HEK293 (cell line): ENCODE measurements at regions not wholly inside any gene's neighbourhood (a gene's known extent, or its start where the extent isn't known, plus 50 kb on each side); places are given as distances from the start of the nearest gene placed in this dataset.

ENCODE experiments used
- CTCF ChIP-seq: fragments of 450-650 bp; formaldehyde crosslinking; IDR thresholded peaks from 2 replicates; pipeline ENCODE4 v1.5.1; 2016; ENCODE audit warnings: missing biosample characterization, missing genetic modification characterization
- KLF1 ChIP-seq: fragments of 450-650 bp; formaldehyde crosslinking; IDR thresholded peaks from 2 replicates; pipeline ENCODE4 v1.5.1; 2016; ENCODE audit warnings: missing biosample characterization, missing genetic modification characterization
- ZNF121 ChIP-seq: fragments of 450-650 bp; formaldehyde crosslinking; IDR thresholded peaks from 2 replicates; pipeline ENCODE4 v1.5.1; 2016; ENCODE audit warnings: missing biosample characterization, missing genetic modification characterization
- ZNF175 ChIP-seq: fragments of 450-650 bp; formaldehyde crosslinking; IDR thresholded peaks from 2 replicates; pipeline ENCODE4 v1.5.1; 2016; ENCODE audit warnings: missing biosample characterization, missing genetic modification characterization
- ZNF416 ChIP-seq: fragments of 450-650 bp; formaldehyde crosslinking; IDR thresholded peaks from 2 replicates; pipeline ENCODE4 v1.5.1; 2016; ENCODE audit warnings: missing biosample characterization, missing genetic modification characterization
- TF ChIP-seq, protein P1 (sequence below): fragments of 450-650 bp; IDR thresholded peaks from 2 replicates; pipeline ENCODE4 v1.5.1; 2018; ENCODE audit warnings: missing biosample characterization, missing genetic modification characterization

DNA sequence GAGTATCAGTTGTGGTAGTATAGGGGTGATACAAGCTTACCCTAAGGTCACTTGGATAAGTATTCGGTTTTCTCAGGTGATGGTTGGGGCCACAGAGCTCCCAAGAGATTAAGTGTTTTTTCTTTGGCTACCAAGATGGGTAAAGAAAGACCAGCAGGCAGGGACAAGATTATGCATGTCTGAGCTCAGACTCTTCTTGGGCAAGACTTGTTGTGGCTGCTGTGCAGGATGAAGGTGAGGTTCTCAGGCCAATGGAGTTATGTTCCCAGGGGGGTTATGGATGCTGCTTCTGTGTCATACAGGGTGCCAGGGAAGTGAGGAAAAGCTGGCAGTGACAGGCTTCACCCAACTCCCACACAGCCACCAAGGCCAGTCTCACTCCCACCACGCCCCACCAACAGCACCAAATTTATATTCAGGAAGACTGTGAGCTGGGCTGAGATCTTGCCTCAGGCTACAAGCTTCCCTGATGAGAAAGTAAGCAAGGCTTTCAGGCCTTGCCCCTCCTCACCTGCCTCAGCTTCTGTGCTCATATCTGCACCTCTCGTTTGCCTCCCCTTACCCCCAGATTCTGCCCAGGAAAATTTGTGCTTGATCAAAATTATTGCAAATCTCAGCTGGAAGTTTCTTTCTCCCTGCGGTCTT is 511.8 kb upstream of the SLITRK1 start:
- TF ChIP-seq KLF1 (tag by site-specific recombination): no peak
- no peak for TF ChIP-seq ZNF175 (tag by site-specific recombination)
- no peak for TF ChIP-seq ZNF416 (tag by site-specific recombination)
- no peak for TF ChIP-seq ZNF121 (tag by site-specific recombination)
- no peak for TF ChIP-seq CTCF
- TF ChIP-seq, protein P1, sequence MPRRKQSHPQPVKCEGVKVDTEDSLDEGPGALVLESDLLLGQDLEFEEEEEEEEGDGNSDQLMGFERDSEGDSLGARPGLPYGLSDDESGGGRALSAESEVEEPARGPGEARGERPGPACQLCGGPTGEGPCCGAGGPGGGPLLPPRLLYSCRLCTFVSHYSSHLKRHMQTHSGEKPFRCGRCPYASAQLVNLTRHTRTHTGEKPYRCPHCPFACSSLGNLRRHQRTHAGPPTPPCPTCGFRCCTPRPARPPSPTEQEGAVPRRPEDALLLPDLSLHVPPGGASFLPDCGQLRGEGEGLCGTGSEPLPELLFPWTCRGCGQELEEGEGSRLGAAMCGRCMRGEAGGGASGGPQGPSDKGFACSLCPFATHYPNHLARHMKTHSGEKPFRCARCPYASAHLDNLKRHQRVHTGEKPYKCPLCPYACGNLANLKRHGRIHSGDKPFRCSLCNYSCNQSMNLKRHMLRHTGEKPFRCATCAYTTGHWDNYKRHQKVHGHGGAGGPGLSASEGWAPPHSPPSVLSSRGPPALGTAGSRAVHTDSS (tag by site-specific recombination): no peak
